ENCODE measurements at regions not wholly inside any gene's neighbourhood (a gene's known extent, or its start where the extent isn't known, plus 50 kb on each side); places are given as distances from the start of the nearest gene placed in this dataset.

- no peak for TF ChIP-seq RAD21 (conservative IDR thresholded peaks at IDR 0.05)
- TF ChIP-seq EZH2 (IDR thresholded peaks at IDR 0.05; ENCODE audit: borderline replicate concordance, insufficient read depth, low read length, poor library complexity, severe bottlenecking) = no peak
These were observed 244.4 kb upstream of the FOXN3 start for GRCh38 chr14:89661392-89661791.

Measured in neural cell (in vitro differentiated cells).